ENCODE measurements at regions not wholly inside any gene's neighbourhood (a gene's known extent, or its start where the extent isn't known, plus 50 kb on each side); places are given as distances from the start of the nearest gene placed in this dataset.

DNA sequence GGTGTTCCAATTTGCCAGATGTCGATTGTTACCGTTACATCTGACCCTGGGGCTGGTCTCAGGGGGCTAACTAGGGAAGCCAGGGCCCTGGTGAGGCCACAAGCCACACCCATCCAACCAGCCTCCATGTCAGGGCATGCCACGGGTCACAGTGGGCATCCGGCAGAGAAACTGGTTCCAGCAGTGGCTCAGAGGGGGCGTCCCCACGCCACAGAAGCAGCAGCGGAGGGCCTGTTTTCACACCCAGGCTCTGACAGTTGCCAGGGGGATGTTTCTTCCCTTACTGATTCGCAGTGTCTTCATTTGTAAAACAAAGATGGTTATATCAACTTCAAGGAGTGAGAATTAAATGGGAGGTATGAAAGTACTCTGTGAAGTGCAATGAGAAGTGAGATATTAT is 75.0 kb upstream of the COX20 start:
- no peaks in the 10 kb centered on the region for H3K4me1 Mint-ChIP-seq
- no peak overlapping the region for H3K4me3 Mint-ChIP-seq
- H3K27ac Mint-ChIP-seq, result no peak overlapping the region

DNA sequence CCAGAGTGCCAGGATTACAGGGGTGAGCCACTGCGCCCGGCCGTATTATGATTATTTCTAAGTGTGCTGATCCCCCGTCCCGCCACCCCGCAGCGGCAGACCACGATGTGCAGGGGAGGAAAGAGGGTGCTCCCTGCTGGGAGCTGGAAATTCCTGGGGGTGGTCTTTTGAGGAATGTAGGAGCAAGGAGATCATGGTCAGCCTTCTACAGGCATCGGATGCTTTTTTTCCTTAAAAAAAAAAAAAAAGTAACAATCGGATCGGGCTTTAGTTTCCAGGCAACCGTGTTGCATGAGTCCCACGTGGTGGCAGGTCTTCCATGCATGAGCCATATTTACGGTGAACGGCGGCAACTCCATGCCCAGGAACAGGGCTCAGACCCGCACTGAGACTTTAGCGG is 74.2 kb upstream of the COX20 start:
- no peak overlapping the region for H3K4me3 ChIP-seq (replicated peaks in 1 of 3; ENCODE audit: low read depth in 2 of 3, low read length in 3 of 3)
- no peak overlapping the region for H3K9ac ChIP-seq (ENCODE audit: insufficient read depth, low read length, poor library complexity, severe bottlenecking)
- H3K4me3 Mint-ChIP-seq, result no peak overlapping the region

More for the DNA sequence above, 75.0 kb upstream of the COX20 start:
- Histone ChIP-seq H3K79me2 (ENCODE audit: insufficient read depth, low read length) (no peaks in the 10 kb centered on the region), H3K9me3 (replicated peaks in 1 of 2; ENCODE audit: control insufficient read depth in 1 of 2, insufficient read depth in 1 of 2, low read length in 2 of 2) (no peaks in the 10 kb centered on the region), H3K4me1 (ENCODE audit: control insufficient read depth in 1 of 2, insufficient read depth in 2 of 2, low read length in 2 of 2) (no peaks in the 10 kb centered on the region), H4K20me1 (ENCODE audit: insufficient read depth, low read length) (no peaks in the 10 kb centered on the region), H3K27me3 (ENCODE audit: control insufficient read depth in 2 of 2, insufficient read depth in 2 of 2, low read length in 2 of 2) (no peaks in the 10 kb centered on the region), H2AFZ (ENCODE audit: insufficient read depth, low read depth, low read length, poor library complexity, severe bottlenecking) (no peak overlapping the region), H3K4me2 (replicated peaks; ENCODE audit: extremely low read depth, low read length, poor library complexity, severe bottlenecking) (no peak overlapping the region), H3K27ac (ENCODE audit: low read depth in 1 of 2, low read length in 2 of 2) (no peak overlapping the region), H3K36me3 (replicated peaks in 1 of 2; ENCODE audit: control insufficient read depth in 1 of 2, insufficient read depth in 2 of 2, low read length in 2 of 2) (no peaks in the 10 kb centered on the region), H3K4me3 (replicated peaks in 1 of 3; ENCODE audit: low read depth in 2 of 3, low read length in 3 of 3) (no peak overlapping the region), H3K9ac (ENCODE audit: insufficient read depth, low read length, poor library complexity, severe bottlenecking) (no peak overlapping the region)
- TF ChIP-seq, protein P1, sequence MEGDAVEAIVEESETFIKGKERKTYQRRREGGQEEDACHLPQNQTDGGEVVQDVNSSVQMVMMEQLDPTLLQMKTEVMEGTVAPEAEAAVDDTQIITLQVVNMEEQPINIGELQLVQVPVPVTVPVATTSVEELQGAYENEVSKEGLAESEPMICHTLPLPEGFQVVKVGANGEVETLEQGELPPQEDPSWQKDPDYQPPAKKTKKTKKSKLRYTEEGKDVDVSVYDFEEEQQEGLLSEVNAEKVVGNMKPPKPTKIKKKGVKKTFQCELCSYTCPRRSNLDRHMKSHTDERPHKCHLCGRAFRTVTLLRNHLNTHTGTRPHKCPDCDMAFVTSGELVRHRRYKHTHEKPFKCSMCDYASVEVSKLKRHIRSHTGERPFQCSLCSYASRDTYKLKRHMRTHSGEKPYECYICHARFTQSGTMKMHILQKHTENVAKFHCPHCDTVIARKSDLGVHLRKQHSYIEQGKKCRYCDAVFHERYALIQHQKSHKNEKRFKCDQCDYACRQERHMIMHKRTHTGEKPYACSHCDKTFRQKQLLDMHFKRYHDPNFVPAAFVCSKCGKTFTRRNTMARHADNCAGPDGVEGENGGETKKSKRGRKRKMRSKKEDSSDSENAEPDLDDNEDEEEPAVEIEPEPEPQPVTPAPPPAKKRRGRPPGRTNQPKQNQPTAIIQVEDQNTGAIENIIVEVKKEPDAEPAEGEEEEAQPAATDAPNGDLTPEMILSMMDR (IDR thresholded peaks at IDR 0.05), result no peak
- WGBS (ENCODE audit: insufficient coverage), result 92% methylated on average over 8 of the region's 8 CpGs
- intact Hi-C loops (cut with micrococcal nuclease), result no loop called here
- no peaks in the 10 kb centered on the region for H3K36me3 Mint-ChIP-seq
- DNase-seq, result no peak
- H3K9me3 Mint-ChIP-seq, result peaks cover 0 to 4% (median 3%) of the 10 kb centered on the region in 7 donors
- H3K27me3 Mint-ChIP-seq (ENCODE audit: low read depth in 3 of 3), result peaks cover 3 to 18% (median 7%) of the 10 kb centered on the region in 3 donors

More for the DNA sequence above, 74.2 kb upstream of the COX20 start:
- Histone ChIP-seq H3K4me2 (replicated peaks; ENCODE audit: extremely low read depth, low read length, poor library complexity, severe bottlenecking) (no peak overlapping the region), H3K79me2 (ENCODE audit: insufficient read depth, low read length) (no peaks in the 10 kb centered on the region), H3K9me3 (replicated peaks in 1 of 2; ENCODE audit: control insufficient read depth in 1 of 2, insufficient read depth in 1 of 2, low read length in 2 of 2) (no peaks in the 10 kb centered on the region), H2AFZ (ENCODE audit: insufficient read depth, low read depth, low read length, poor library complexity, severe bottlenecking) (no peak overlapping the region), H3K36me3 (replicated peaks in 1 of 2; ENCODE audit: control insufficient read depth in 1 of 2, insufficient read depth in 2 of 2, low read length in 2 of 2) (no peaks in the 10 kb centered on the region), H4K20me1 (ENCODE audit: insufficient read depth, low read length) (no peaks in the 10 kb centered on the region), H3K27me3 (ENCODE audit: control insufficient read depth in 2 of 2, insufficient read depth in 2 of 2, low read length in 2 of 2) (no peaks in the 10 kb centered on the region), H3K27ac (ENCODE audit: low read depth in 1 of 2, low read length in 2 of 2) (no peak overlapping the region), H3K4me1 (ENCODE audit: control insufficient read depth in 1 of 2, insufficient read depth in 2 of 2, low read length in 2 of 2) (no peaks in the 10 kb centered on the region)
- H3K9me3 Mint-ChIP-seq, result peaks cover 0 to 4% (median 3%) of the 10 kb centered on the region in 7 donors
- intact Hi-C loops (cut with micrococcal nuclease), result no loop called here
- 91% methylated on average over 16 of the region's 18 CpGs for WGBS (ENCODE audit: insufficient coverage)
- H3K4me1 Mint-ChIP-seq, result no peaks in the 10 kb centered on the region
- no peak overlapping the region for H3K27ac Mint-ChIP-seq
- H3K27me3 Mint-ChIP-seq (ENCODE audit: low read depth in 3 of 3), result peaks cover 3 to 20% (median 8%) of the 10 kb centered on the region in 3 donors
- no peak for DNase-seq
- TF ChIP-seq, protein P1 (IDR thresholded peaks at IDR 0.05), result no peak
- no peaks in the 10 kb centered on the region for H3K36me3 Mint-ChIP-seq
